AG04449 (cell line): ENCODE measurements at regions not wholly inside any gene's neighbourhood (a gene's known extent, or its start where the extent isn't known, plus 50 kb on each side); places are given as distances from the start of the nearest gene placed in this dataset.
"Not testable (repeated sequence)": the region's sequence is repeated elsewhere in the genome, so short reads cannot be mapped to it uniquely, and the experiment has no call there.

Source experiments
- CTCF ChIA-PET: fragments of 350-600 bp; formaldehyde crosslinking; extraction: SDS; loops from one replicate; lab custom pipeline; 2021; ENCODE audit warnings: antibody characterized with exemption; lab: Yijun Ruan, JAX
- POLR2A ChIA-PET: fragments of 400-600, 350-600 bp; formaldehyde crosslinking; extraction: SDS; loops from one replicate; lab custom pipeline; 2020; ENCODE audit warnings: antibody characterized with exemption, inconsistent platforms; lab: Yijun Ruan, JAX
- DNase-seq: peaks from one replicate; pipeline ENCODE4 v3.0.0-alpha.2; 2010; ENCODE audit warnings: low read depth, low spot score
- H3K4me3 ChIP-seq: 2 replicates; pipeline ENCODE4 v1.5.1; 2011; ENCODE audit warnings: low read depth, mild to moderate bottlenecking, control low read depth, low read length
- CTCF ChIP-seq: IDR thresholded peaks from one replicate; pipeline ENCODE4 v1.5.1; 2011; ENCODE audit warnings: mild to moderate bottlenecking, moderate library complexity, low read length, control low read depth, inconsistent platforms; ENCODE audit not compliant: insufficient read depth; ENCODE audit errors: missing control alignments

GRCh38 chr7:4468320-4469102 is 213.6 kb upstream of the FOXK1 start:
- TF ChIP-seq CTCF, result no peak
- H3K4me3 ChIP-seq, result no peak overlapping the region
- POLR2A ChIA-PET, result no interaction called here
- CTCF ChIA-PET, result no interaction called here
- no peak for DNase-seq

GRCh38 chr7:4470246-4470645 is 211.8 kb upstream of the FOXK1 start:
- POLR2A ChIA-PET, result no interaction called here

GRCh38 chr7:4472728-4473127 is 209.4 kb upstream of the FOXK1 start:
- ChIA-PET CTCF (no interaction called here), POLR2A (no interaction called here)
- no peak for DNase-seq
- H3K4me3 ChIP-seq, result no peak overlapping the region
- no peak for TF ChIP-seq CTCF

More at GRCh38 chr7:4470246-4470645, 211.8 kb upstream of the FOXK1 start:
- no peak overlapping the region for H3K4me3 ChIP-seq
- TF ChIP-seq CTCF, result no peak
- DNase-seq, result no peak
- CTCF ChIA-PET, result no interaction called here

GRCh38 chr7:4479367-4480039 is 202.6 kb upstream of the FOXK1 start:
- H3K4me3 ChIP-seq, result no peak overlapping the region
- ChIA-PET CTCF (interaction anchor here (0.6 kb wide), 1 partner anchor 1050 kb away, joined by 4 read pairs; no protein-coding TSS in a partner anchor), POLR2A (no interaction called here)
- DNase-seq, result no peak
- no peak for TF ChIP-seq CTCF

GRCh38 chr7:4480131-4480530 is 202.0 kb upstream of the FOXK1 start:
- H3K4me3 ChIP-seq, DNase-seq, POLR2A ChIA-PET: not testable (repeated sequence)
- CTCF ChIA-PET, result interaction anchor here (0.6 kb wide), 1 partner anchor 1051 kb away, joined by 4 read pairs; no protein-coding TSS in a partner anchor

GRCh38 chr7:4483851-4484250 is 198.2 kb upstream of the FOXK1 start:
- TF ChIP-seq CTCF, result no peak
- CTCF ChIA-PET, result no interaction called here
- no peak for DNase-seq
- no peak overlapping the region for H3K4me3 ChIP-seq
- POLR2A ChIA-PET, result no interaction called here

- CTCF ChIA-PET, result no interaction called here
- DNase-seq, result no peak
- no peak overlapping the region for H3K4me3 ChIP-seq
- TF ChIP-seq CTCF, result no peak
- POLR2A ChIA-PET, result no interaction called here
Observed at GRCh38 chr7:4484545-4484944, 197.6 kb upstream of the FOXK1 start.
